Choroid plexus epithelial cell (primary cell): ENCODE measurements at regions not wholly inside any gene's neighbourhood (a gene's known extent, or its start where the extent isn't known, plus 50 kb on each side); places are given as distances from the start of the nearest gene placed in this dataset.
A peak's percentile ranks its signal among the peaks of the same experiment; 100 is the strongest.

Source experiments
- DNase-seq: peaks from one replicate; pipeline ENCODE4 v3.0.0-alpha.2; 2010; ENCODE audit warnings: low read depth
- H3K4me3 ChIP-seq: 2 replicates; pipeline ENCODE4 v1.5.1; 2011; ENCODE audit warnings: low read depth, mild to moderate bottlenecking, control low read depth, low read length, moderate library complexity
- TF ChIP-seq, protein P1 (sequence below): conservative IDR thresholded peaks from 2 replicates; pipeline ENCODE4 v1.5.1; 2011; ENCODE audit warnings: low read depth, mild to moderate bottlenecking, control low read depth, inconsistent platforms, low read length, moderate library complexity

GRCh38 chr6:85252085-85252484, 197.8 kb upstream of the NT5E start:
- TF ChIP-seq, protein P1, sequence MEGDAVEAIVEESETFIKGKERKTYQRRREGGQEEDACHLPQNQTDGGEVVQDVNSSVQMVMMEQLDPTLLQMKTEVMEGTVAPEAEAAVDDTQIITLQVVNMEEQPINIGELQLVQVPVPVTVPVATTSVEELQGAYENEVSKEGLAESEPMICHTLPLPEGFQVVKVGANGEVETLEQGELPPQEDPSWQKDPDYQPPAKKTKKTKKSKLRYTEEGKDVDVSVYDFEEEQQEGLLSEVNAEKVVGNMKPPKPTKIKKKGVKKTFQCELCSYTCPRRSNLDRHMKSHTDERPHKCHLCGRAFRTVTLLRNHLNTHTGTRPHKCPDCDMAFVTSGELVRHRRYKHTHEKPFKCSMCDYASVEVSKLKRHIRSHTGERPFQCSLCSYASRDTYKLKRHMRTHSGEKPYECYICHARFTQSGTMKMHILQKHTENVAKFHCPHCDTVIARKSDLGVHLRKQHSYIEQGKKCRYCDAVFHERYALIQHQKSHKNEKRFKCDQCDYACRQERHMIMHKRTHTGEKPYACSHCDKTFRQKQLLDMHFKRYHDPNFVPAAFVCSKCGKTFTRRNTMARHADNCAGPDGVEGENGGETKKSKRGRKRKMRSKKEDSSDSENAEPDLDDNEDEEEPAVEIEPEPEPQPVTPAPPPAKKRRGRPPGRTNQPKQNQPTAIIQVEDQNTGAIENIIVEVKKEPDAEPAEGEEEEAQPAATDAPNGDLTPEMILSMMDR, result no peak
- DNase-seq, result no peak
- no peak overlapping the region for H3K4me3 ChIP-seq

DNA sequence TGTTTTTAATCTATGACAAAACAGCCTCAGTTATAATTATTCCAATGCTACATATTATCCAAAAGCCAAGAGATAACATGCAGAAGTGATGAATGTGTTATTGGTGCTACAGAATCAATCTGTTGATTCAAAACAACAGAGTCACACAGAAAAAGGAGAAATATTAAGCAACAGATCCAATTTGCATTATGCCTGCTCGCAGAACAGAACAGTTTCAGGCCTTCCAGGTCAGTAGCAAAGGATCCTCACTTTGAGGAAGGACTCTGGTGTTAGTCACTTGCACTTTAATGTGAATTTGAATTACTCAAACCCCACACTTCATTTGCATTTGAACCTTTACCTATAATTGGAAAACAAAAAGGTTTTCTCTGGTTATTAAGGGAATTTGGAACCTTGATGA, 198.6 kb upstream of the NT5E start:
- no peak overlapping the region for H3K4me3 ChIP-seq
- TF ChIP-seq, protein P1, result no peak
- no peak for DNase-seq

- H3K4me3 ChIP-seq, result no peak overlapping the region
- peak; percentile 80 for DNase-seq
- TF ChIP-seq, protein P1, result no peak
Observed at GRCh38 chr6:85250586-85251220, 199.2 kb upstream of the NT5E start.

- TF ChIP-seq, protein P1, result no peak
- H3K4me3 ChIP-seq, result no peak overlapping the region
- DNase-seq, result no peak
Observed at GRCh38 chr6:85245004-85245403, 204.9 kb upstream of the NT5E start.

GRCh38 chr6:85241498-85242052, 208.3 kb upstream of the NT5E start:
- no peak overlapping the region for H3K4me3 ChIP-seq
- no peak for DNase-seq
- TF ChIP-seq, protein P1, result no peak

DNA sequence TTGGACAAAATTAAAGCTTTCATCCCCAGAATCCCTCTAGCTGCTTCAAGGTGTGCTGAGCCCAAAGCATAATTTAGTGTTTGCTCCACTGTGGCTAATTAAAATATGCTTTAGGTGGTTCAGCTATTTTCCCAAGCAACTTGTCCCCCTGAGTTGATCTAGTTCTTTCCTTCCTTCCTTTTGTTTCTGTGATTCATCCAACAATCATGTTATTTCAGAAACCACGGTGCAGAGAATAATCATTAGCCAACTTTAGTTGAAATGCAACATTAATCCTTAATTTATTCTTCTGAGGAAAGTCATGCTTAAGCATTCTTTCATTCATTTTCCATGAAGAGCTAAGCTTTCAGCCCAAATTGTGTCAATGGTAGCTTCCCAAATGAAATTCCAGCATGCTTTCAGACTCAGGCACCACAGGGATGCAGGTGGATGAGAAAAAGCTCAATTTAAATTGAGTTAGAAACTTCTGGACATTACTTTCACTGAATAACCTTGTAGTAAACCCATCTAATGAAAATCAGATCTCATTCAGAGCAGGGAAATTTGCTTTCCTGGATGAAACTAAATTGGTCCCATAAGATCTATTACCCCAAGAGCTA, 209.0 kb upstream of the NT5E start:
- H3K4me3 ChIP-seq, result no peak overlapping the region
- peak; percentile 4 for DNase-seq
- TF ChIP-seq, protein P1, result no peak

DNA sequence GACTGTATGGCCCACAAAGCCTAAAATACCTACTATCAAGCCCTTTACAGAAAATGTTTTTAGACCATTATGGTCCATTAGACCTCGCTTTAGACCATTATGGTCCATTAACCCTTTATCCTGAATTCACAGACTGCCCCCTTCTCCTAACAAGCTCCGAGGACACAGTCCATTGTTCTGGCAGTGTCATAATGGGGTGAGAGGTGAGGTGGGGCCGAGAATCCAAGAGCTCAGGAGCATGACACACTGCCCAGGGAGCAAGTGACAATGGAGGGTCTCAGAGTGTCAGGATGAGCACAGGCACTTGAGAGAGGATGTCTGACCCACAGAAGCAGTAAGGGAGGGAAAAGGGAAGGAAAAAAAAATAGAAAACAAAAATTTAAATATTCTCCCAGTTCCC, 212.4 kb upstream of the NT5E start:
- TF ChIP-seq, protein P1, result no peak
- DNase-seq, result no peak
- no peak overlapping the region for H3K4me3 ChIP-seq
